Urinary bladder (tissue), 3 donors: ENCODE measurements at regions not wholly inside any gene's neighbourhood (a gene's known extent, or its start where the extent isn't known, plus 50 kb on each side); places are given as distances from the start of the nearest gene placed in this dataset.

Experiments used
- DNase-seq: peaks from one replicate; pipeline ENCODE4 v3.0.0-alpha.2; 2015; ENCODE audit errors: extremely low spot score
- H3K27ac ChIP-seq: one replicate; pipeline ENCODE4 v1.5.1; 2013; ENCODE audit warnings: low read depth, mild to moderate bottlenecking, moderate library complexity
- H3K36me3 ChIP-seq: one replicate; pipeline ENCODE4 v1.6.1; 2013; ENCODE audit warnings: mild to moderate bottlenecking, moderate library complexity; ENCODE audit not compliant: insufficient read depth
- H3K4me1 ChIP-seq: one replicate; pipeline ENCODE4 v1.6.1; 2013; ENCODE audit warnings: mild to moderate bottlenecking, moderate library complexity; ENCODE audit not compliant: insufficient read depth
- H3K4me3 ChIP-seq: one replicate; pipeline ENCODE4 v1.5.1; 2013; ENCODE audit warnings: low read depth, low read length
- WGBS: extraction: QIAGEN DNeasy Blood & Tissue Kit; methylation state at CpG from one replicate; pipeline ENCODE4 v1.1.7; 2013; 5-methylcytosine and 5-hydroxymethylcytosine counted together
- donor health status: healthy with polysubstance abuse.
- donor health status: healthy.

GRCh38 chr11:131219646-131220045 lies 150.8 kb upstream of the NTM start:
- no peaks in the 10 kb centered on the region for H3K36me3 ChIP-seq
- H3K4me1 ChIP-seq, result no peaks in the 10 kb centered on the region
- H3K27ac ChIP-seq, result no peak overlapping the region
- DNase-seq, result no peak
- H3K4me3 ChIP-seq, result no peak overlapping the region

GRCh38 chr11:131223198-131223991 lies 147.0 kb upstream of the NTM start:
- Histone ChIP-seq H3K36me3 (no peaks in the 10 kb centered on the region), H3K4me3 (no peak overlapping the region), H3K27ac (no peak overlapping the region), H3K4me1 (no peaks in the 10 kb centered on the region)
- DNase-seq, result no peak

GRCh38 chr11:131228378-131228777 lies 142.0 kb upstream of the NTM start:
- no peak for DNase-seq
- Histone ChIP-seq H3K4me1 (no peaks in the 10 kb centered on the region), H3K36me3 (no peaks in the 10 kb centered on the region), H3K27ac (no peak overlapping the region), H3K4me3 (no peak overlapping the region)
- 58% methylated on average over 2 of the region's 2 CpGs for WGBS

- Histone ChIP-seq H3K4me1 (no peaks in the 10 kb centered on the region), H3K36me3 (no peaks in the 10 kb centered on the region), H3K4me3 (no peak overlapping the region), H3K27ac (no peak overlapping the region)
- 89% methylated on average over 2 of the region's 2 CpGs for WGBS
- no peak for DNase-seq
These were observed 141.2 kb upstream of the NTM start for GRCh38 chr11:131229221-131229620.

GRCh38 chr11:131231317-131231940 lies 139.0 kb upstream of the NTM start:
- Histone ChIP-seq H3K36me3 (no peaks in the 10 kb centered on the region), H3K4me1 (no peaks in the 10 kb centered on the region), H3K27ac (no peak overlapping the region), H3K4me3 (no peak overlapping the region)
- 51% methylated on average over 6 of the region's 6 CpGs for WGBS
- DNase-seq, result no peak

- 73% methylated on average over 4 of the region's 4 CpGs for WGBS
- Histone ChIP-seq H3K4me3 (no peak overlapping the region), H3K27ac (no peak overlapping the region), H3K36me3 (no peaks in the 10 kb centered on the region), H3K4me1 (no peaks in the 10 kb centered on the region)
- no peak for DNase-seq
These were observed 138.2 kb upstream of the NTM start for GRCh38 chr11:131232261-131232660.

- Histone ChIP-seq H3K4me1 (no peaks in the 10 kb centered on the region), H3K4me3 (no peak overlapping the region), H3K36me3 (no peaks in the 10 kb centered on the region), H3K27ac (no peak overlapping the region)
- DNase-seq, result no peak
- 85% methylated on average over 15 of the region's 15 CpGs for WGBS
These were observed 136.2 kb upstream of the NTM start for GRCh38 chr11:131234221-131234620.

GRCh38 chr11:131235328-131236298 lies 134.8 kb upstream of the NTM start:
- WGBS, result 73% methylated on average over 20 of the region's 20 CpGs
- Histone ChIP-seq H3K4me3 (no peak overlapping the region), H3K4me1 (no peaks in the 10 kb centered on the region)

GRCh38 chr11:131240421-131240820 lies 130.0 kb upstream of the NTM start:
- Histone ChIP-seq H3K4me3 (no peak overlapping the region), H3K36me3 (no peaks in the 10 kb centered on the region), H3K4me1 (no peaks in the 10 kb centered on the region), H3K27ac (no peak overlapping the region)
- WGBS, result 66% methylated on average over 7 of the region's 7 CpGs
- no peak for DNase-seq

More at GRCh38 chr11:131235328-131236298, 134.8 kb upstream of the NTM start:
- Histone ChIP-seq H3K27ac (no peak overlapping the region), H3K36me3 (no peaks in the 10 kb centered on the region)
- DNase-seq, result no peak

GRCh38 chr11:131242476-131243000 lies 127.9 kb upstream of the NTM start:
- H3K4me3 ChIP-seq, result no peak overlapping the region
- H3K4me1 ChIP-seq, result no peaks in the 10 kb centered on the region
- WGBS, result 96% methylated on average over 1 of the region's 1 CpG
- H3K36me3 ChIP-seq, result no peaks in the 10 kb centered on the region
- DNase-seq, result no peak
- H3K27ac ChIP-seq, result no peak overlapping the region

- DNase-seq, result no peak
- Histone ChIP-seq H3K36me3 (no peaks in the 10 kb centered on the region), H3K4me3 (no peak overlapping the region), H3K4me1 (no peaks in the 10 kb centered on the region), H3K27ac (no peak overlapping the region)
- 15% methylated on average over 3 of the region's 3 CpGs for WGBS
These were observed 124.3 kb upstream of the NTM start for GRCh38 chr11:131246156-131246555.

- WGBS, result 26% methylated on average over 15 of the region's 15 CpGs
- no peaks in the 10 kb centered on the region for H3K4me1 ChIP-seq
- H3K4me3 ChIP-seq, result no peak overlapping the region
- DNase-seq, result no peak
- H3K36me3 ChIP-seq, result no peaks in the 10 kb centered on the region
- no peak overlapping the region for H3K27ac ChIP-seq
These were observed 123.8 kb upstream of the NTM start for GRCh38 chr11:131246663-131247062.

GRCh38 chr11:131248588-131248987 lies 121.8 kb upstream of the NTM start:
- Histone ChIP-seq H3K4me3 (no peak overlapping the region), H3K27ac (no peak overlapping the region), H3K36me3 (no peaks in the 10 kb centered on the region), H3K4me1 (no peaks in the 10 kb centered on the region)
- DNase-seq, result no peak
- WGBS, result 88% methylated on average over 2 of the region's 2 CpGs
